ENCODE measurements at regions not wholly inside any gene's neighbourhood (a gene's known extent, or its start where the extent isn't known, plus 50 kb on each side); places are given as distances from the start of the nearest gene placed in this dataset.

DNA sequence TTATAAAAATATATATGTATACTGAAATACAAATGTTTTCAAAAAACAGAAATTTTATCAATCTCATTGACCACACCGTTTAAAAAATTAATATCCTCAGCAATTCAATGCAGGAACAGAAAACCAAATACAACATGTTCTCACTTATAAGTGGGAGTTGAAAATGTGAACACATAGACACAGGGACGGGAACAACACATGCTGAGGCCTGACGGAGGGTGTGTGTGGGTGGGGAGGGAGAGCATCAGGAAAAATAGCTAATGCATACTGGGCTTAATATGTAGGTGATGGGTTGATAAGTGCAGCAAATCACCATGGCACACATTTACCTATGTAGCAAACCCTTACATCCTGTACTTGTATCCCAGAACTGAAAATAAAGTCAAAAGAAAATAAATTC is 409.5 kb downstream of the MLLT3 start:
- TF ChIP-seq ZNF747 (tag by site-specific recombination; IDR thresholded peaks at IDR 0.05) = no peak
- TF ChIP-seq ZNF138 (tag by site-specific recombination; IDR thresholded peaks at IDR 0.05; ENCODE audit: borderline replicate concordance) = no peak
- no peak for TF ChIP-seq ZNF24 (tag by site-specific recombination; IDR thresholded peaks at IDR 0.05)
- TF ChIP-seq, protein P1, sequence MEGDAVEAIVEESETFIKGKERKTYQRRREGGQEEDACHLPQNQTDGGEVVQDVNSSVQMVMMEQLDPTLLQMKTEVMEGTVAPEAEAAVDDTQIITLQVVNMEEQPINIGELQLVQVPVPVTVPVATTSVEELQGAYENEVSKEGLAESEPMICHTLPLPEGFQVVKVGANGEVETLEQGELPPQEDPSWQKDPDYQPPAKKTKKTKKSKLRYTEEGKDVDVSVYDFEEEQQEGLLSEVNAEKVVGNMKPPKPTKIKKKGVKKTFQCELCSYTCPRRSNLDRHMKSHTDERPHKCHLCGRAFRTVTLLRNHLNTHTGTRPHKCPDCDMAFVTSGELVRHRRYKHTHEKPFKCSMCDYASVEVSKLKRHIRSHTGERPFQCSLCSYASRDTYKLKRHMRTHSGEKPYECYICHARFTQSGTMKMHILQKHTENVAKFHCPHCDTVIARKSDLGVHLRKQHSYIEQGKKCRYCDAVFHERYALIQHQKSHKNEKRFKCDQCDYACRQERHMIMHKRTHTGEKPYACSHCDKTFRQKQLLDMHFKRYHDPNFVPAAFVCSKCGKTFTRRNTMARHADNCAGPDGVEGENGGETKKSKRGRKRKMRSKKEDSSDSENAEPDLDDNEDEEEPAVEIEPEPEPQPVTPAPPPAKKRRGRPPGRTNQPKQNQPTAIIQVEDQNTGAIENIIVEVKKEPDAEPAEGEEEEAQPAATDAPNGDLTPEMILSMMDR (tag by site-specific recombination; IDR thresholded peaks at IDR 0.05) = no peak
- no peak for TF ChIP-seq ZNF776 (tag by site-specific recombination; IDR thresholded peaks at IDR 0.05; ENCODE audit: borderline replicate concordance)
- TF ChIP-seq ZNF560 (tag by site-specific recombination; IDR thresholded peaks at IDR 0.05; ENCODE audit: borderline replicate concordance) = no peak
- TF ChIP-seq, protein P2, sequence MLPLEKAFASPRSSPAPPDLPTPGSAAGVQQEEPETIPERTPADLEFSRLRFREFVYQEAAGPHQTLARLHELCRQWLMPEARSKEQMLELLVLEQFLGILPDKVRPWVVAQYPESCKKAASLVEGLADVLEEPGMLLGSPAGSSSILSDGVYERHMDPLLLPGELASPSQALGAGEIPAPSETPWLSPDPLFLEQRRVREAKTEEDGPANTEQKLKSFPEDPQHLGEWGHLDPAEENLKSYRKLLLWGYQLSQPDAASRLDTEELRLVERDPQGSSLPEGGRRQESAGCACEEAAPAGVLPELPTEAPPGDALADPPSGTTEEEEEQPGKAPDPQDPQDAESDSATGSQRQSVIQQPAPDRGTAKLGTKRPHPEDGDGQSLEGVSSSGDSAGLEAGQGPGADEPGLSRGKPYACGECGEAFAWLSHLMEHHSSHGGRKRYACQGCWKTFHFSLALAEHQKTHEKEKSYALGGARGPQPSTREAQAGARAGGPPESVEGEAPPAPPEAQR (tag by site-specific recombination; IDR thresholded peaks at IDR 0.05) = no peak
- no peak for TF ChIP-seq ZNF629 (tag by site-specific recombination; IDR thresholded peaks at IDR 0.05)
- no peak for TF ChIP-seq ZNF677 (tag by site-specific recombination; IDR thresholded peaks at IDR 0.05)
- no peak for TF ChIP-seq ZNF529 (tag by site-specific recombination; IDR thresholded peaks at IDR 0.05; ENCODE audit: insufficient replicate concordance)
- no peak for TF ChIP-seq SCRT1 (tag by site-specific recombination; IDR thresholded peaks at IDR 0.05; ENCODE audit: borderline replicate concordance)
- TF ChIP-seq, protein P3, sequence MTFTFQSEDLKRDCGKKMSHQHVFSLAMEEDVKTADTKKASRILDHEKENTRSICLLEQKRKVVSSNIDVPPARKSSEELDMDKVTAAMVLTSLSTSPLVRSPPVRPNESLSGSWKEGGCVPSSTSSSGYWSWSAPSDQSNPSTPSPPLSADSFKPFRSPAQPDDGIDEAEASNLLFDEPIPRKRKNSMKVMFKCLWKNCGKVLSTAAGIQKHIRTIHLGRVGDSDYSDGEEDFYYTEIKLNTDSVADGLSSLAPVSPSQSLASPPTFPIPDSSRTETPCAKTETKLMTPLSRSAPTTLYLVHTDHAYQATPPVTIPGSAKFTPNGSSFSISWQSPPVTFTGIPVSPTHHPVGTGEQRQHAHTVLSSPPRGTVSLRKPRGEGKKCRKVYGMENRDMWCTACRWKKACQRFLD (tag by site-specific recombination; IDR thresholded peaks at IDR 0.05) = no peak
- TF ChIP-seq ZNF292 (tag by site-specific recombination; IDR thresholded peaks at IDR 0.05; ENCODE audit: borderline replicate concordance, low read depth) = no peak
- TF ChIP-seq ZNF610 (tag by site-specific recombination; IDR thresholded peaks at IDR 0.05; ENCODE audit: borderline replicate concordance) = no peak

All from HEK293 (cell line).